ENCODE measurements at regions not wholly inside any gene's neighbourhood (a gene's known extent, or its start where the extent isn't known, plus 50 kb on each side); places are given as distances from the start of the nearest gene placed in this dataset.
"Not testable (repeated sequence)": the region's sequence is repeated elsewhere in the genome, so short reads cannot be mapped to it uniquely, and the experiment has no call there.

- no peak for DNase-seq
Observed at GRCh38 chr6:137623293-137623692, 129.1 kb upstream of the OLIG3 start.

- DNase-seq, result no peak
Observed at GRCh38 chr6:137625100-137625661, 131.0 kb upstream of the OLIG3 start.

- DNase-seq, result no peak
Observed at GRCh38 chr6:137625808-137626207, 131.6 kb upstream of the OLIG3 start.

GRCh38 chr6:137630666-137631065, 136.5 kb upstream of the OLIG3 start:
- no peak for DNase-seq

GRCh38 chr6:137631323-137631722, 137.1 kb upstream of the OLIG3 start:
- DNase-seq, result no peak

- not testable (repeated sequence) for DNase-seq
Observed at GRCh38 chr6:137634177-137634576, 140.0 kb upstream of the OLIG3 start.

GRCh38 chr6:137637121-137637520, 142.9 kb upstream of the OLIG3 start:
- peak; percentile 64 for DNase-seq

- no peak for DNase-seq
Observed at GRCh38 chr6:137638926-137639706, 144.9 kb upstream of the OLIG3 start.

GRCh38 chr6:137640086-137640485, 145.9 kb upstream of the OLIG3 start:
- DNase-seq, result no peak

- DNase-seq, result peak; percentile 69
Observed at GRCh38 chr6:137641474-137642077, 147.4 kb upstream of the OLIG3 start.

- not testable (repeated sequence) for DNase-seq
Observed at GRCh38 chr6:137643210-137643609, 149.0 kb upstream of the OLIG3 start.

GRCh38 chr6:137643644-137644043, 149.4 kb upstream of the OLIG3 start:
- not testable (repeated sequence) for DNase-seq

GRCh38 chr6:137645850-137646249, 151.7 kb upstream of the OLIG3 start:
- DNase-seq, result no peak

- DNase-seq, result no peak
Observed at GRCh38 chr6:137646484-137646883, 152.3 kb upstream of the OLIG3 start.

- DNase-seq, result no peak
Observed at GRCh38 chr6:137647762-137648447, 153.7 kb upstream of the OLIG3 start.

GRCh38 chr6:137650720-137651119, 156.5 kb upstream of the OLIG3 start:
- DNase-seq, result no peak

- DNase-seq, result no peak
Observed at GRCh38 chr6:137651178-137651577, 157.0 kb upstream of the OLIG3 start.

- no peak for DNase-seq
Observed at GRCh38 chr6:137651591-137652335, 157.6 kb upstream of the OLIG3 start.

GRCh38 chr6:137652961-137653705, 158.9 kb upstream of the OLIG3 start:
- no peak for DNase-seq

- no peak for DNase-seq
Observed at GRCh38 chr6:137653706-137654059, 159.5 kb upstream of the OLIG3 start.

GRCh38 chr6:137654365-137654981, 160.3 kb upstream of the OLIG3 start:
- no peak for DNase-seq

All from renal pelvis (tissue), 1 donor.